Stimulated activated naive CD8-positive, alpha-beta T cell treated with anti-CD3 and anti-CD28 coated beads, Interleukin-15, Interleukin-2, amounts not matched to agents 100 U/mL and 50 U/mL, for 24 hours (primary cell): ENCODE measurements at regions not wholly inside any gene's neighbourhood (a gene's known extent, or its start where the extent isn't known, plus 50 kb on each side); places are given as distances from the start of the nearest gene placed in this dataset.

ENCODE experiments used
- ATAC-seq: fragments of 150-1000 bp; cut with Tn5 transposase; one replicate; pipeline ENCODE4 v1.10.0; 2021
- DNase-seq: peaks from one replicate; pipeline ENCODE4 v3.0.0; 2021

- no peak for DNase-seq
- ATAC-seq: no peak
These were observed 205.3 kb upstream of the NAV3 start for GRCh38 chr12:77625441-77625840.

GRCh38 chr12:77619425-77619824 lies 211.3 kb upstream of the NAV3 start:
- ATAC-seq (no peak), DNase-seq (no peak)

- DNase-seq: no peak
- ATAC-seq: no peak
These were observed 212.9 kb upstream of the NAV3 start for GRCh38 chr12:77617818-77618217.

- DNase-seq (no peak), ATAC-seq (no peak)
These were observed 215.4 kb upstream of the NAV3 start for GRCh38 chr12:77615332-77615731.

- no peak for ATAC-seq
These were observed 217.3 kb upstream of the NAV3 start for GRCh38 chr12:77613411-77613810.

GRCh38 chr12:77610446-77610845 lies 220.2 kb upstream of the NAV3 start:
- DNase-seq: no peak

More at GRCh38 chr12:77613411-77613810, 217.3 kb upstream of the NAV3 start:
- no peak for DNase-seq

GRCh38 chr12:77609016-77609415 lies 221.7 kb upstream of the NAV3 start:
- DNase-seq (no peak), ATAC-seq (no peak)

More at GRCh38 chr12:77610446-77610845, 220.2 kb upstream of the NAV3 start:
- no peak for ATAC-seq

- DNase-seq (no peak), ATAC-seq (no peak)
These were observed 222.3 kb upstream of the NAV3 start for GRCh38 chr12:77608271-77608824.

- DNase-seq: no peak
- ATAC-seq: no peak
These were observed 224.3 kb upstream of the NAV3 start for GRCh38 chr12:77606348-77606747.

GRCh38 chr12:77603946-77604345 lies 226.7 kb upstream of the NAV3 start:
- DNase-seq: no peak
- no peak for ATAC-seq

- ATAC-seq: no peak
- no peak for DNase-seq
These were observed 229.6 kb upstream of the NAV3 start for GRCh38 chr12:77601069-77601468.

- no peak for DNase-seq
- no peak for ATAC-seq
These were observed 230.2 kb upstream of the NAV3 start for GRCh38 chr12:77600468-77600843.

- DNase-seq: no peak
- no peak for ATAC-seq
These were observed 230.8 kb upstream of the NAV3 start for GRCh38 chr12:77599782-77600467.

GRCh38 chr12:77594366-77594765 lies 236.3 kb upstream of the NAV3 start:
- ATAC-seq (no peak), DNase-seq (no peak)

- ATAC-seq (no peak), DNase-seq (no peak)
These were observed 237.9 kb upstream of the NAV3 start for GRCh38 chr12:77592836-77593235.

- DNase-seq: no peak
- no peak for ATAC-seq
These were observed 238.5 kb upstream of the NAV3 start for GRCh38 chr12:77591959-77592743.

GRCh38 chr12:77590306-77590705 lies 240.4 kb upstream of the NAV3 start:
- DNase-seq (no peak), ATAC-seq (no peak)

GRCh38 chr12:77584860-77585259 lies 245.8 kb upstream of the NAV3 start:
- DNase-seq: no peak
- ATAC-seq: no peak

- no peak for DNase-seq
- ATAC-seq: no peak
These were observed 252.1 kb upstream of the NAV3 start for GRCh38 chr12:77578466-77579220.

- no peak for DNase-seq
These were observed 252.9 kb upstream of the NAV3 start for GRCh38 chr12:77577791-77578190.

GRCh38 chr12:77575376-77575919 lies 255.2 kb upstream of the NAV3 start:
- DNase-seq: no peak
- no peak for ATAC-seq

More at GRCh38 chr12:77577791-77578190, 252.9 kb upstream of the NAV3 start:
- no peak for ATAC-seq

- no peak for DNase-seq
- ATAC-seq: no peak
These were observed 258.3 kb upstream of the NAV3 start for GRCh38 chr12:77572371-77572770.
